Neural cell (in vitro differentiated cells): ENCODE measurements at regions not wholly inside any gene's neighbourhood (a gene's known extent, or its start where the extent isn't known, plus 50 kb on each side); places are given as distances from the start of the nearest gene placed in this dataset.

Experiments used
- H2AFZ ChIP-seq: fragments of 200-600, 300-800 bp; sonication (generic), shearing (Covaris generic); 2 replicates; pipeline ENCODE4 v1.6.0; 2014; ENCODE audit warnings: low read depth, mild to moderate bottlenecking, antibody characterized with exemption, low read length, moderate library complexity
- H3F3A ChIP-seq: fragments of 200-600 bp; shearing (Covaris generic); 2 replicates; pipeline ENCODE4 v1.6.1; 2016; ENCODE audit warnings: mild to moderate bottlenecking, moderate library complexity, mixed read lengths, antibody characterized with exemption, low read length; ENCODE audit not compliant: insufficient read depth, poor library complexity, severe bottlenecking
- H3K27ac ChIP-seq: fragments of 200-600, 300-800 bp; sonication (generic), shearing (Covaris generic); 2 replicates; pipeline ENCODE4 v1.5.1; 2014; ENCODE audit warnings: mild to moderate bottlenecking, low read length, moderate library complexity
- H3K27me3 ChIP-seq: fragments of 300-800, 200-600 bp; sonication (generic), shearing (Covaris generic); 2 replicates; pipeline ENCODE4 v1.6.0; 2014; ENCODE audit warnings: mild to moderate bottlenecking, low read depth, low read length, moderate library complexity; ENCODE audit not compliant: insufficient read depth
- H3K36me3 ChIP-seq: fragments of 300-800, 200-600 bp; sonication (generic), shearing (Covaris generic); 2 replicates; pipeline ENCODE4 v1.5.1; 2014; ENCODE audit warnings: mild to moderate bottlenecking, antibody characterized with exemption, low read length, moderate library complexity; ENCODE audit not compliant: insufficient read depth
- H3K4me2 ChIP-seq: fragments of 300-800, 200-600 bp; sonication (generic), shearing (Covaris generic); 2 replicates; pipeline ENCODE4 v1.6.0; 2014; ENCODE audit warnings: mild to moderate bottlenecking, low read length
- H3K4me3 ChIP-seq: fragments of 300-800, 200-600 bp; sonication (generic), shearing (Covaris generic); 2 replicates; pipeline ENCODE4 v1.5.1; 2014; ENCODE audit warnings: mild to moderate bottlenecking, low read length, moderate library complexity
- H3K79me2 ChIP-seq: fragments of 200-600 bp; shearing (Covaris generic); replicated peaks from 2 replicates; pipeline ENCODE4 v1.6.0; 2014; ENCODE audit warnings: mild to moderate bottlenecking, low read length, moderate library complexity; ENCODE audit not compliant: insufficient read depth
- H3K9ac ChIP-seq: fragments of 300-800, 200-600 bp; sonication (generic), shearing (Covaris generic); 2 replicates; pipeline ENCODE4 v1.6.1; 2016; ENCODE audit warnings: mild to moderate bottlenecking, low read length, mixed read lengths
- H3K9me2 ChIP-seq: fragments of 200-600 bp; shearing (Covaris generic); 2 replicates; pipeline ENCODE4 v1.6.1; 2016; ENCODE audit warnings: mild to moderate bottlenecking, low read length, mixed read lengths; ENCODE audit not compliant: insufficient read depth
- H3K9me3 ChIP-seq: fragments of 200-600, 300-800 bp; sonication (generic), shearing (Covaris generic); 2 replicates; pipeline ENCODE4 v1.6.1; 2016; ENCODE audit warnings: mild to moderate bottlenecking, mixed run types, low read length, moderate library complexity, mixed read lengths
- H4K20me1 ChIP-seq: fragments of 200-600 bp; shearing (Covaris generic); 2 replicates; pipeline ENCODE4 v1.6.1; 2016; ENCODE audit warnings: mild to moderate bottlenecking, mixed run types; ENCODE audit not compliant: insufficient read depth
- EP300 ChIP-seq: fragments of 450-650 bp; conservative IDR thresholded peaks from 2 replicates; pipeline ENCODE4 v1.6.1; 2014; ENCODE audit warnings: antibody characterized with exemption, mild to moderate bottlenecking, moderate library complexity; ENCODE audit not compliant: poor library complexity, severe bottlenecking
- EZH2 ChIP-seq: fragments of 200-600, 300-800 bp; shearing (Covaris generic), sonication (generic); IDR thresholded peaks from 2 replicates; pipeline ENCODE4 v1.6.1; 2014; ENCODE audit warnings: antibody characterized with exemption, low read length, borderline replicate concordance, mild to moderate bottlenecking; ENCODE audit not compliant: insufficient read depth, poor library complexity, severe bottlenecking
- MXI1 ChIP-seq: fragments of 450-650 bp; conservative IDR thresholded peaks from 2 replicates; pipeline ENCODE4 v1.6.1; 2014; ENCODE audit warnings: antibody characterized with exemption, mild to moderate bottlenecking; ENCODE audit not compliant: poor library complexity, severe bottlenecking
- POLR2AphosphoS5 ChIP-seq: IDR thresholded peaks from 2 replicates; pipeline ENCODE4 v1.6.1; 2012
- RAD21 ChIP-seq: fragments of 450-650 bp; conservative IDR thresholded peaks from 2 replicates; pipeline ENCODE4 v1.6.1; 2014; ENCODE audit warnings: antibody characterized with exemption, mild to moderate bottlenecking, moderate library complexity
- REST ChIP-seq: IDR thresholded peaks from 2 replicates; pipeline ENCODE4 v1.6.1; 2012; ENCODE audit warnings: borderline replicate concordance
- SMC3 ChIP-seq: fragments of 450-650 bp; conservative IDR thresholded peaks from 2 replicates; pipeline ENCODE4 v1.6.1; 2014; ENCODE audit warnings: antibody characterized with exemption, mild to moderate bottlenecking, moderate library complexity; ENCODE audit not compliant: poor library complexity
- TAF1 ChIP-seq: IDR thresholded peaks from 2 replicates; pipeline ENCODE4 v1.6.1; 2012; ENCODE audit warnings: low read depth
- TF ChIP-seq, protein P1 (sequence below): fragments of 450-650 bp; IDR thresholded peaks from 2 replicates; pipeline ENCODE4 v1.5.1; 2014; ENCODE audit warnings: antibody characterized with exemption, mild to moderate bottlenecking, moderate library complexity; ENCODE audit not compliant: poor library complexity, severe bottlenecking

DNA sequence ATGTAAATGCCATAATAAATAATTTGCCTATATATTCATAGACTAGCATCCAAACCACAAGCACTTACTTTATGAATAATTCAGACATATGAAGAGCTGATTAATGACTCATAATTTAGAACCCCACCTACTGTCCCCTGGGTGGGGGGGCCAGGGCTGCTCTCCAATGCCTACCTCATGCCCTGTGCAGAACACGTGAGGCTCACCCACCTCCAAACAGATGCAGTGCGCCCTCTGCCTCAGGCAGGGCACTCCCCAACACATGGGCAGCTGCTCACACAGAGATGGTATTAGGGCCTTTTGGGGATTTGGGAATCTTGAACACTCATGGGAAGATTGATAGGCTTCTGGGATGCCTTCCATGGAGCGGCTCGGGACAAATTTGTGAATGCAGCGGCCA is 75.1 kb upstream of the INSIG1 start:
- Histone ChIP-seq H3F3A (no peaks in the 10 kb centered on the region), H3K4me2 (no peak overlapping the region), H4K20me1 (no peaks in the 10 kb centered on the region), H3K9me2 (no peaks in the 10 kb centered on the region), H3K9ac (no peak overlapping the region), H3K9me3 (no peaks in the 10 kb centered on the region), H3K36me3 (no peaks in the 10 kb centered on the region), H3K27ac (no peak overlapping the region), H2AFZ (no peak overlapping the region), H3K79me2 (no peaks in the 10 kb centered on the region), H3K27me3 (no peaks in the 10 kb centered on the region), H3K4me3 (no peak overlapping the region)
- TF ChIP-seq EZH2 (no peak), MXI1 (no peak), TAF1 (no peak), REST (no peak), EP300 (no peak), RAD21 (no peak), SMC3 (no peak), POLR2AphosphoS5 (no peak)
- TF ChIP-seq, protein P1, sequence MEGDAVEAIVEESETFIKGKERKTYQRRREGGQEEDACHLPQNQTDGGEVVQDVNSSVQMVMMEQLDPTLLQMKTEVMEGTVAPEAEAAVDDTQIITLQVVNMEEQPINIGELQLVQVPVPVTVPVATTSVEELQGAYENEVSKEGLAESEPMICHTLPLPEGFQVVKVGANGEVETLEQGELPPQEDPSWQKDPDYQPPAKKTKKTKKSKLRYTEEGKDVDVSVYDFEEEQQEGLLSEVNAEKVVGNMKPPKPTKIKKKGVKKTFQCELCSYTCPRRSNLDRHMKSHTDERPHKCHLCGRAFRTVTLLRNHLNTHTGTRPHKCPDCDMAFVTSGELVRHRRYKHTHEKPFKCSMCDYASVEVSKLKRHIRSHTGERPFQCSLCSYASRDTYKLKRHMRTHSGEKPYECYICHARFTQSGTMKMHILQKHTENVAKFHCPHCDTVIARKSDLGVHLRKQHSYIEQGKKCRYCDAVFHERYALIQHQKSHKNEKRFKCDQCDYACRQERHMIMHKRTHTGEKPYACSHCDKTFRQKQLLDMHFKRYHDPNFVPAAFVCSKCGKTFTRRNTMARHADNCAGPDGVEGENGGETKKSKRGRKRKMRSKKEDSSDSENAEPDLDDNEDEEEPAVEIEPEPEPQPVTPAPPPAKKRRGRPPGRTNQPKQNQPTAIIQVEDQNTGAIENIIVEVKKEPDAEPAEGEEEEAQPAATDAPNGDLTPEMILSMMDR: no peak

GRCh38 chr7:155223021-155223420 is 74.7 kb upstream of the INSIG1 start:
- Histone ChIP-seq H3K4me2 (no peak overlapping the region), H4K20me1 (no peaks in the 10 kb centered on the region), H3K9me3 (no peaks in the 10 kb centered on the region), H2AFZ (no peak overlapping the region), H3F3A (no peaks in the 10 kb centered on the region), H3K9me2 (no peaks in the 10 kb centered on the region), H3K27ac (no peak overlapping the region), H3K27me3 (no peaks in the 10 kb centered on the region), H3K79me2 (no peaks in the 10 kb centered on the region), H3K36me3 (no peaks in the 10 kb centered on the region), H3K4me3 (no peak overlapping the region), H3K9ac (no peak overlapping the region)
- TF ChIP-seq REST (no peak), SMC3 (no peak), EZH2 (no peak), TAF1 (no peak), EP300 (no peak), RAD21 (no peak), MXI1 (no peak), POLR2AphosphoS5 (no peak)
- TF ChIP-seq, protein P1: no peak
